ENCODE measurements at regions not wholly inside any gene's neighbourhood (a gene's known extent, or its start where the extent isn't known, plus 50 kb on each side); places are given as distances from the start of the nearest gene placed in this dataset.

GRCh38 chr18:56448751-56449150 lies 189.6 kb downstream of the TXNL1 start:
- Histone ChIP-seq H3K4me2 (ENCODE audit: insufficient read depth, low read length) (no peak overlapping the region), H3K27ac (ENCODE audit: low read length) (no peak overlapping the region), H3K4me1 (ENCODE audit: insufficient read depth, low read length) (no peaks in the 10 kb centered on the region), H3K36me3 (ENCODE audit: insufficient read depth, low read length) (no peaks in the 10 kb centered on the region), H3K4me3 (ENCODE audit: low read depth in 1 of 2, low read length in 2 of 2) (no peak overlapping the region), H2AFZ (ENCODE audit: low read depth, low read length) (no peak overlapping the region), H4K20me1 (ENCODE audit: insufficient read depth, low read length) (no peaks in the 10 kb centered on the region), H3K9me3 (ENCODE audit: insufficient read depth, low read length, severe bottlenecking) (no peaks in the 10 kb centered on the region), H3K79me2 (ENCODE audit: insufficient read depth, low read length) (no peaks in the 10 kb centered on the region), H3K27me3 (ENCODE audit: insufficient read depth, low read length, poor library complexity) (no peaks in the 10 kb centered on the region), H3K9ac (ENCODE audit: low read depth, low read length) (no peak overlapping the region)
- ATAC-seq (ENCODE audit: insufficient read depth, low read depth), result no peak
- DNase-seq, result no peak
- TF ChIP-seq CTCF (IDR thresholded peaks at IDR 0.05; ENCODE audit: borderline replicate concordance, extremely low read depth, low read length, poor library complexity, severe bottlenecking) (no peak), EZH2 (IDR thresholded peaks at IDR 0.05; ENCODE audit: borderline replicate concordance, low read depth, low read length, severe bottlenecking) (no peak)

DNA sequence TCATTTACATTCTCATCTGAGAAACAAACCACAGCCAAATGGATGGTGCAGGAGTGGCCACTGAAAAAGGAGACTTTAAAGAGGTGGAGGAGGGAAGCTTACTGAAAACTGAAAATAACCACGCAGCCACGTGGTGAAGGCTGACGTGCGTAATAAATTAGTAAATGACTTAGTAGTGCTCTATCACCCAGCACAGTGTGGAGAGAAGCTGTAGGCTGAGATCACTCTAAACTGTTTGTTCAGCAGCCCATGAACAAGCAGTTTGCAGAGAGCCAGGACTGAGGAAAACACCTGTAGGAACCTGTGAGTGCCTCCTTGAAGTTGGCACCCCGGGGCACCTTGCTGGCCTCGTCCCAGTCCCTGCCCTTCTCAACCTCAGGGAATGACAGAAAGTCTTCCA lies 193.0 kb downstream of the TXNL1 start:
- H3K79me2 ChIP-seq (ENCODE audit: insufficient read depth, low read length), result no peaks in the 10 kb centered on the region
- DNase-seq (no peak), ATAC-seq (ENCODE audit: insufficient read depth, low read depth) (no peak)
- no peaks in the 10 kb centered on the region for H3K9me3 ChIP-seq (ENCODE audit: insufficient read depth, low read length, severe bottlenecking)
- no peak overlapping the region for H3K4me2 ChIP-seq (ENCODE audit: insufficient read depth, low read length)
- TF ChIP-seq CTCF (IDR thresholded peaks at IDR 0.05; ENCODE audit: borderline replicate concordance, extremely low read depth, low read length, poor library complexity, severe bottlenecking) (no peak), EZH2 (IDR thresholded peaks at IDR 0.05; ENCODE audit: borderline replicate concordance, low read depth, low read length, severe bottlenecking) (no peak)
- no peaks in the 10 kb centered on the region for H3K27me3 ChIP-seq (ENCODE audit: insufficient read depth, low read length, poor library complexity)
- no peak overlapping the region for H2AFZ ChIP-seq (ENCODE audit: low read depth, low read length)
- H3K9ac ChIP-seq (ENCODE audit: low read depth, low read length), result no peak overlapping the region
- no peak overlapping the region for H3K27ac ChIP-seq (ENCODE audit: low read length)
- H3K36me3 ChIP-seq (ENCODE audit: insufficient read depth, low read length), result no peaks in the 10 kb centered on the region
- no peak overlapping the region for H3K4me3 ChIP-seq (ENCODE audit: low read depth in 1 of 2, low read length in 2 of 2)
- no peaks in the 10 kb centered on the region for H4K20me1 ChIP-seq (ENCODE audit: insufficient read depth, low read length)
- H3K4me1 ChIP-seq (ENCODE audit: insufficient read depth, low read length), result no peaks in the 10 kb centered on the region

- no peak for ATAC-seq (ENCODE audit: insufficient read depth, low read depth)
Observed at GRCh38 chr18:56444201-56444600, 194.2 kb downstream of the TXNL1 start.

More at GRCh38 chr18:56444201-56444600, 194.2 kb downstream of the TXNL1 start:
- Histone ChIP-seq H3K27me3 (ENCODE audit: insufficient read depth, low read length, poor library complexity) (no peaks in the 10 kb centered on the region), H3K79me2 (ENCODE audit: insufficient read depth, low read length) (no peaks in the 10 kb centered on the region), H3K9me3 (ENCODE audit: insufficient read depth, low read length, severe bottlenecking) (no peaks in the 10 kb centered on the region), H2AFZ (ENCODE audit: low read depth, low read length) (no peak overlapping the region), H3K27ac (ENCODE audit: low read length) (no peak overlapping the region), H4K20me1 (ENCODE audit: insufficient read depth, low read length) (no peaks in the 10 kb centered on the region), H3K4me3 (ENCODE audit: low read depth in 1 of 2, low read length in 2 of 2) (no peak overlapping the region), H3K4me2 (ENCODE audit: insufficient read depth, low read length) (no peak overlapping the region), H3K4me1 (ENCODE audit: insufficient read depth, low read length) (no peaks in the 10 kb centered on the region), H3K9ac (ENCODE audit: low read depth, low read length) (no peak overlapping the region), H3K36me3 (ENCODE audit: insufficient read depth, low read length) (no peaks in the 10 kb centered on the region)
- DNase-seq, result no peak
- TF ChIP-seq EZH2 (IDR thresholded peaks at IDR 0.05; ENCODE audit: borderline replicate concordance, low read depth, low read length, severe bottlenecking) (no peak), CTCF (IDR thresholded peaks at IDR 0.05; ENCODE audit: borderline replicate concordance, extremely low read depth, low read length, poor library complexity, severe bottlenecking) (no peak)
